ENCODE measurements at regions not wholly inside any gene's neighbourhood (a gene's known extent, or its start where the extent isn't known, plus 50 kb on each side); places are given as distances from the start of the nearest gene placed in this dataset.

GRCh38 chr13:22862478-22862877 lies 318.3 kb upstream of the SGCG start:
- H3K9me3 ChIP-seq (ENCODE audit: insufficient read depth in 2 of 2, low read depth in 1 of 2, low read length in 1 of 2) = peaks cover 0 to 8% of the 10 kb centered on the region in 2 experiments; a peak in 1 of 4 replicates
- H2BK5ac ChIP-seq (ENCODE audit: low read depth, low read length) = no peak overlapping the region
- H3K27me3 ChIP-seq (replicated peaks in 1 of 4; ENCODE audit: control insufficient read depth in 3 of 4, extremely low read depth in 1 of 4, insufficient read depth in 3 of 4, low read length in 3 of 4) = no peaks in the 10 kb centered on the region

More at GRCh38 chr13:22862478-22862877, 318.3 kb upstream of the SGCG start:
- Histone ChIP-seq H3K4ac (replicated peaks; ENCODE audit: insufficient read length, low read depth, low read length) (no peak overlapping the region), H3K4me2 (ENCODE audit: insufficient read depth in 1 of 2, low read depth in 2 of 2, low read length in 2 of 2) (no peak overlapping the region), H3K4me3 (ENCODE audit: extremely low read depth in 1 of 4, insufficient read depth in 2 of 4, low read depth in 3 of 4, low read length in 4 of 4) (no peak overlapping the region), H3K23ac (ENCODE audit: insufficient read length) (no peak overlapping the region), H3K18ac (ENCODE audit: extremely low read depth, low read length) (no peak overlapping the region), H3K79me1 (ENCODE audit: low read depth, low read length) (no peaks in the 10 kb centered on the region), H2BK12ac (ENCODE audit: low read depth, low read length) (no peak overlapping the region), H4K20me1 (replicated peaks in 1 of 2; ENCODE audit: control insufficient read depth in 1 of 2, insufficient read depth in 2 of 2, low read length in 2 of 2) (no peaks in the 10 kb centered on the region), H3K4me1 (replicated peaks in 1 of 4; ENCODE audit: control insufficient read depth in 3 of 4, insufficient read depth in 4 of 4, low read length in 3 of 4) (no peaks in the 10 kb centered on the region), H3K36me3 (ENCODE audit: control insufficient read depth in 2 of 4, insufficient read depth in 4 of 4, low read length in 3 of 4) (no peaks in the 10 kb centered on the region), H4K8ac (ENCODE audit: extremely low read depth, insufficient read depth, low read length) (no peak overlapping the region), H3K27ac (ENCODE audit: low read depth, low read length) (no peak overlapping the region), H3K56ac (replicated peaks; ENCODE audit: insufficient read length, low read depth, low read length) (no peak overlapping the region), H3K9ac (replicated peaks in 1 of 4; ENCODE audit: extremely low read depth in 1 of 4, low read depth in 3 of 4, low read length in 3 of 4) (no peak overlapping the region), H2AK5ac (ENCODE audit: low read depth, low read length) (no peak overlapping the region), H2AFZ (ENCODE audit: low read length) (no peak overlapping the region), H4K5ac (ENCODE audit: insufficient read length, low read depth, low read length) (no peak overlapping the region), H3K14ac (ENCODE audit: insufficient read length) (no peak overlapping the region), H2BK120ac (replicated peaks; ENCODE audit: low read depth, low read length) (no peak overlapping the region), H3K23me2 (ENCODE audit: low read depth, low read length) (no peaks in the 10 kb centered on the region), H2BK20ac (ENCODE audit: low read length) (no peak overlapping the region), H2BK15ac (ENCODE audit: low read length) (no peak overlapping the region), H3K79me2 (ENCODE audit: control insufficient read depth in 1 of 2, insufficient read depth in 2 of 2, low read length in 2 of 2) (no peaks in the 10 kb centered on the region), H4K91ac (replicated peaks; ENCODE audit: insufficient read length, low read length) (no peak overlapping the region)
- FAIRE-seq = no peak
- DNase-seq (ENCODE audit: low read depth in 1 of 2, low spot score in 2 of 2) = no peak
- ChIA-PET POLR2A (ENCODE audit: partially characterized antibody) (interaction anchor here (1.5 kb wide), 1 partner anchor 18 kb away, joined by 3 read pairs; no protein-coding TSS in a partner anchor), CTCF (ENCODE audit: partially characterized antibody) (interaction anchor here (0.7 to 1.2 kb wide), 2 partner anchors 225 to 949 kb away, joined by 3 read pairs; no protein-coding TSS in a partner anchor)
- no peak for TF ChIP-seq MAFK (IDR thresholded peaks at IDR 0.05; ENCODE audit: low read depth, low read length)
- no peak for TF ChIP-seq ZNF274 (IDR thresholded peaks at IDR 0.05; ENCODE audit: borderline replicate concordance, extremely low read depth, low read length)
- no peak for TF ChIP-seq FOSL1 (IDR thresholded peaks at IDR 0.05; ENCODE audit: insufficient read depth, low read depth, low read length)
- no peak for TF ChIP-seq NANOG (IDR thresholded peaks at IDR 0.05; ENCODE audit: insufficient read depth, low read depth, low read length, poor library complexity, severe bottlenecking)
- no peak for TF ChIP-seq ATF2 (IDR thresholded peaks at IDR 0.05; ENCODE audit: low read length)
